Choroid plexus epithelial cell (primary cell): ENCODE measurements at regions not wholly inside any gene's neighbourhood (a gene's known extent, or its start where the extent isn't known, plus 50 kb on each side); places are given as distances from the start of the nearest gene placed in this dataset.

ENCODE experiments used
- DNase-seq: peaks from one replicate; pipeline ENCODE4 v3.0.0-alpha.2; 2010; ENCODE audit warnings: low read depth
- H3K4me3 ChIP-seq: 2 replicates; pipeline ENCODE4 v1.5.1; 2011; ENCODE audit warnings: low read depth, mild to moderate bottlenecking, control low read depth, low read length, moderate library complexity
- TF ChIP-seq, protein P1 (sequence below): conservative IDR thresholded peaks from 2 replicates; pipeline ENCODE4 v1.5.1; 2011; ENCODE audit warnings: low read depth, mild to moderate bottlenecking, control low read depth, inconsistent platforms, low read length, moderate library complexity

- DNase-seq: no peak
- TF ChIP-seq, protein P1, sequence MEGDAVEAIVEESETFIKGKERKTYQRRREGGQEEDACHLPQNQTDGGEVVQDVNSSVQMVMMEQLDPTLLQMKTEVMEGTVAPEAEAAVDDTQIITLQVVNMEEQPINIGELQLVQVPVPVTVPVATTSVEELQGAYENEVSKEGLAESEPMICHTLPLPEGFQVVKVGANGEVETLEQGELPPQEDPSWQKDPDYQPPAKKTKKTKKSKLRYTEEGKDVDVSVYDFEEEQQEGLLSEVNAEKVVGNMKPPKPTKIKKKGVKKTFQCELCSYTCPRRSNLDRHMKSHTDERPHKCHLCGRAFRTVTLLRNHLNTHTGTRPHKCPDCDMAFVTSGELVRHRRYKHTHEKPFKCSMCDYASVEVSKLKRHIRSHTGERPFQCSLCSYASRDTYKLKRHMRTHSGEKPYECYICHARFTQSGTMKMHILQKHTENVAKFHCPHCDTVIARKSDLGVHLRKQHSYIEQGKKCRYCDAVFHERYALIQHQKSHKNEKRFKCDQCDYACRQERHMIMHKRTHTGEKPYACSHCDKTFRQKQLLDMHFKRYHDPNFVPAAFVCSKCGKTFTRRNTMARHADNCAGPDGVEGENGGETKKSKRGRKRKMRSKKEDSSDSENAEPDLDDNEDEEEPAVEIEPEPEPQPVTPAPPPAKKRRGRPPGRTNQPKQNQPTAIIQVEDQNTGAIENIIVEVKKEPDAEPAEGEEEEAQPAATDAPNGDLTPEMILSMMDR: no peak
Measured at GRCh38 chr11:33606762-33607161, 93.9 kb downstream of the C11orf91 start.

GRCh38 chr11:33605703-33606102 is 94.9 kb downstream of the C11orf91 start:
- DNase-seq: no peak
- no peak overlapping the region for H3K4me3 ChIP-seq
- TF ChIP-seq, protein P1: no peak

More at GRCh38 chr11:33606762-33607161, 93.9 kb downstream of the C11orf91 start:
- no peak overlapping the region for H3K4me3 ChIP-seq

DNA sequence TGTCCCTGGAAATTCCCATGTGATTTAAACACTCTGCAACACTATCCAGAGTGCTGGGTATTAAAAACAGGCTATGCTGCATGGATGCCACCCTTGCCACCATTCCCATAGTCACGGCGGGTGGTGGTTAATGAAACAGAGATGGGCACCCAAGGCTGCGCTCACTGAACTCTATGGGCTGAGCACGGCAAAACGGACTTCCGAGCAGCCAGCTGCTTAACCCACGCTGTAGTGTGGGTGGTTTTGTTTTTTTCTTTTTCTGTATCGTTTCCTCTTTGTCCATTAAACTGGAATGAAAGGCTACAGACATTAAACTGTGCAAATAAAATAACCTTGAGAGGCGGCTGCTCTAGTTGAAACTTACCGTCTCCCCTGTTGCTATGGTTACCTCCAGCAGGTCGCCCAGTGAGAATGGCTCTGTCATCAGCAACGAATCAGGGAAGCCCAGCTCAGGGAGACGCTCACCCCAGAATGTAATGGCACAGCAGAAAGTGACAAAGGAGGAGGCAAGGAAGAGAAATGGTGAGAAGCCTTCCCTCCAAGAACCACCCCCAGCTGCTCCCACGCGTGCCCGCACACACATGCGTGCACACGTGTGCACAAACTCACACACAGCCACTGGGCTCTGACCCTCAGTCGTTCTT is 102.1 kb downstream of the C11orf91 start:
- TF ChIP-seq, protein P1: no peak
- DNase-seq: no peak
- no peak overlapping the region for H3K4me3 ChIP-seq

GRCh38 chr11:33594188-33594587 is 106.4 kb downstream of the C11orf91 start:
- DNase-seq: no peak
- H3K4me3 ChIP-seq: no peak overlapping the region
- TF ChIP-seq, protein P1: no peak

- TF ChIP-seq, protein P1: no peak
Measured at GRCh38 chr11:33590441-33590840, 110.2 kb downstream of the C11orf91 start.

DNA sequence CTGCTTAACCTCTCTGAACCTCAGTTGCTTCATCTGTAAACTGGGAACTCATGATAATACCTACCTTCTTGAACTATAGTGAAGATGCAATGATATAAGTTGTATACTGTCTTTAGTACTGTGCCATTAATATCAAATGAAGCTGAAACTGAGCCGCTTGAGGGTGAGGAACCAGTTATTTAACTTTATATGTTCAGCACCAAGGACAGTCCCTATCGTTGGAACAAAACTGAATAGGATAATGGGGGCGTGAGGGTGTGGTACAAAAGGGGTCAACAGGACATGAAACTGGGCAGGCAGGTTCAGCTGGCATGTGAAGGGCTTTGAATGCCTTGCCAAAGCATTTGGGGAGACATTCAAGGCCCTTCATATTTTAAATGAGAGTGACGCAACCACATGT is 112.6 kb downstream of the C11orf91 start:
- H3K4me3 ChIP-seq: no peak overlapping the region
- DNase-seq: peak; percentile 2
- TF ChIP-seq, protein P1: no peak

More at GRCh38 chr11:33590441-33590840, 110.2 kb downstream of the C11orf91 start:
- DNase-seq: no peak
- H3K4me3 ChIP-seq: no peak overlapping the region

- no peak overlapping the region for H3K4me3 ChIP-seq
- peak; percentile 23 for DNase-seq
- TF ChIP-seq, protein P1: no peak
Measured at GRCh38 chr11:33585586-33586209, 114.9 kb downstream of the C11orf91 start.
